HepG2 (cell line): ENCODE measurements at regions not wholly inside any gene's neighbourhood (a gene's known extent, or its start where the extent isn't known, plus 50 kb on each side); places are given as distances from the start of the nearest gene placed in this dataset.

Experiments
- ATAC-seq: fragments of 200-7000 bp; cut with Tn5 transposase; 3 replicates; pipeline ENCODE4 v1.9.1; 2020; ENCODE audit warnings: mild to moderate bottlenecking, moderate library complexity
- BruUV-seq: library from RNA; stranded (reverse); fragments of 400-500 nt; replicated peaks from 2 replicates; lab custom pipeline; 2021; lab: Mats Ljungman, UMichigan
- CTCF ChIA-PET: fragments of 300-600 bp; formaldehyde crosslinking; extraction: SDS; loops from one replicate; lab custom pipeline; 2021; ENCODE audit warnings: low total read pairs, inconsistent platforms, low intra/inter-chr PET ratio; lab: Yijun Ruan, JAX
- POLR2A ChIA-PET: fragments of 350-600 bp; sonication (Branson Sonifier 250); formaldehyde crosslinking; loops from one replicate; lab custom pipeline; 2020; ENCODE audit warnings: antibody characterized with exemption, inconsistent platforms; lab: Yijun Ruan, JAX
- DNase-seq: peaks from one replicate; pipeline ENCODE4 v3.0.0-alpha.2; 2015; ENCODE audit warnings: low spot score
- FAIRE-seq: peaks from 3 replicates; lab custom pipeline; 2011; peaks lifted over from hg19 to GRCh38; lab: Jason Lieb, UNC
- H2AFZ ChIP-seq: one replicate; pipeline ENCODE4 v1.6.1; 2011; ENCODE audit warnings: low read length, inconsistent platforms
- H3K27ac ChIP-seq: fragments of 300-600 bp; 3 replicates; pipeline ENCODE4 v1.8.0; 2011; ENCODE audit warnings: mixed run types, mild to moderate bottlenecking, mixed read lengths, low read length, inconsistent platforms; ENCODE audit not compliant: insufficient read depth; ENCODE audit errors: extremely low read length
- H3K27me3 ChIP-seq, 2 experiments: fragments of 200-600 bp in 1 of 2; 2 replicates in 1 of 2; 3 replicates in 1 of 2; pipeline versions ENCODE4 v1.6.0 to v1.8.0; 2011; ENCODE audit warnings: low read length in 2 of 2, mild to moderate bottlenecking in 2 of 2, moderate library complexity in 2 of 2, inconsistent platforms in 1 of 2; ENCODE audit not compliant: insufficient read depth in 2 of 2, control insufficient read depth in 1 of 2
- H3K36me3 ChIP-seq, 2 experiments: fragments of 200-600 bp in 1 of 2; replicated peaks in 1 of 2; 2 replicates in 1 of 2; 3 replicates in 1 of 2; pipeline versions ENCODE4 v1.5.1 to v1.8.0; 2011; ENCODE audit warnings: low read length in 2 of 2, inconsistent platforms in 1 of 2; ENCODE audit not compliant: insufficient read depth in 2 of 2, control insufficient read depth in 1 of 2
- H3K4me1 ChIP-seq: 2 replicates; pipeline ENCODE4 v1.5.1; 2012; ENCODE audit warnings: low read length, inconsistent platforms; ENCODE audit not compliant: insufficient read depth
- H3K4me2 ChIP-seq: 2 replicates; pipeline ENCODE4 v1.6.0; 2011; ENCODE audit warnings: low read depth, low read length, inconsistent platforms
- H3K4me3 ChIP-seq, 3 experiments: fragments of 200-600 bp in 1 of 3; sonication (generic), shearing (Covaris generic) in 1 of 3; replicated peaks in 1 of 3; 2 replicates each; pipeline ENCODE4 v1.5.1; 2011 to 2016; ENCODE audit warnings: low read length in 3 of 3, inconsistent platforms in 2 of 3, low read depth in 2 of 3, mild to moderate bottlenecking in 2 of 3, control low read depth in 1 of 3, mixed read lengths in 1 of 3; ENCODE audit not compliant: insufficient read depth in 1 of 3
- H3K79me2 ChIP-seq: one replicate; pipeline ENCODE4 v1.6.1; 2011; ENCODE audit warnings: low read length, inconsistent platforms; ENCODE audit not compliant: insufficient read depth
- H3K9ac ChIP-seq: 2 replicates; pipeline ENCODE4 v1.6.0; 2011; ENCODE audit warnings: mild to moderate bottlenecking, low read depth, low read length, inconsistent platforms; ENCODE audit not compliant: insufficient read depth
- H3K9me3 ChIP-seq: 2 replicates; pipeline ENCODE4 v1.5.1; 2012; ENCODE audit warnings: mild to moderate bottlenecking, low read length
- H4K20me1 ChIP-seq: 2 replicates; pipeline ENCODE4 v1.6.0; 2011; ENCODE audit warnings: inconsistent platforms, mild to moderate bottlenecking, low read length, moderate library complexity; ENCODE audit not compliant: insufficient read depth
- FOXK1 ChIP-seq: sonication (generic); formaldehyde crosslinking; IDR thresholded peaks from 2 replicates; pipeline ENCODE4 v1.4.0; 2020; ENCODE audit warnings: low read depth, missing genetic modification reagents, borderline replicate concordance
- NFRKB ChIP-seq: fragments of 450-650 bp; IDR thresholded peaks from 2 replicates; pipeline ENCODE4 v1.6.1; 2017
- ZBTB7A ChIP-seq: sonication (generic); formaldehyde crosslinking; IDR thresholded peaks from 2 replicates; pipeline ENCODE4 v1.8.0; 2022; ENCODE audit warnings: mild to moderate bottlenecking, missing genetic modification reagents
- ZC3H4 ChIP-seq: sonication (generic); formaldehyde crosslinking; IDR thresholded peaks from 2 replicates; pipeline ENCODE4 v1.4.0; 2020; ENCODE audit warnings: missing genetic modification reagents, borderline replicate concordance
- ZNF503 ChIP-seq: sonication (generic); formaldehyde crosslinking; IDR thresholded peaks from 2 replicates; pipeline ENCODE4 v1.4.0; 2020; ENCODE audit warnings: missing genetic modification reagents
- ZNF513 ChIP-seq: sonication (generic); formaldehyde crosslinking; conservative IDR thresholded peaks from 2 replicates; pipeline ENCODE4 v1.5.0; 2020; ENCODE audit warnings: missing genetic modification reagents
- ZNF614 ChIP-seq: IDR thresholded peaks from 2 replicates; pipeline ENCODE4 v1.6.1; 2018; ENCODE audit warnings: missing biosample characterization, missing genetic modification reagents, inconsistent platforms, borderline replicate concordance
- WGBS: methylation state at CpG from one replicate; pipeline ENCODE4 v1.1.6; 2017; ENCODE audit warnings: low lambda C conversion rate; 5-methylcytosine and 5-hydroxymethylcytosine counted together
- in situ Hi-C: cut with HindIII; loops from 2 replicates; pipeline ENCODE4 v1.10.0; 2017; ENCODE audit warnings: low pct_unique_long_range_greater_than_20kb; ENCODE audit not compliant: extremely low pct_ligation_motif_present
- intact Hi-C: fragments of 100-400 bp; cut with micrococcal nuclease; formaldehyde crosslinking; loops from one replicate; pipeline ENCODE4 v1.10.0; 2022; ENCODE audit not compliant: unreplicated experiment

- no peak for TF ChIP-seq ZNF614 (CRISPR knock-in tag)
Measured at GRCh38 chr6:113329942-113330635, 527.1 kb upstream of the MARCKS start (continued).

- intact Hi-C loops = no loop called here
- no peaks in the 10 kb centered on the region for H3K4me1 ChIP-seq
- no peak for TF ChIP-seq NFRKB
- no peak for TF ChIP-seq ZNF503 (CRISPR knock-in tag)
- no peak for TF ChIP-seq ZBTB7A (CRISPR knock-in tag)
- no peak for TF ChIP-seq ZC3H4 (CRISPR knock-in tag)
- no peak for TF ChIP-seq ZNF513
- TF ChIP-seq ZNF614 (CRISPR knock-in tag) = no peak
- TF ChIP-seq FOXK1 = no peak
- H3K79me2 ChIP-seq = no peaks in the 10 kb centered on the region
- no peaks in the 10 kb centered on the region for H4K20me1 ChIP-seq
- FAIRE-seq = no peak
- H3K27me3 ChIP-seq = no peaks in the 10 kb centered on the region
- H3K9me3 ChIP-seq = no peaks in the 10 kb centered on the region
- no peak overlapping the region for H2AFZ ChIP-seq
- in situ Hi-C loops = no loop called here
- DNase-seq = no peak
- no peak overlapping the region for H3K4me2 ChIP-seq
- H3K36me3 ChIP-seq = no peaks in the 10 kb centered on the region
- no peak overlapping the region for H3K4me3 ChIP-seq
- ATAC-seq = no peak
- CTCF ChIA-PET = no interaction called here
- no TSS peak for BruUV-seq
- H3K9ac ChIP-seq = no peak overlapping the region
- POLR2A ChIA-PET = no interaction called here
- H3K27ac ChIP-seq = no peak overlapping the region
- 4% methylated on average over 2 of the region's 2 CpGs for WGBS
Measured at GRCh38 chr6:113330636-113330946, 526.6 kb upstream of the MARCKS start.
